IPS-18c (cell line): ENCODE measurements at regions not wholly inside any gene's neighbourhood (a gene's known extent, or its start where the extent isn't known, plus 50 kb on each side); places are given as distances from the start of the nearest gene placed in this dataset.

ENCODE experiments used
- H3K4me3 ChIP-seq: 2 replicates; pipeline ENCODE4 v1.7.0; 2013; ENCODE audit warnings: low read depth, mild to moderate bottlenecking, low read length, moderate library complexity; ENCODE audit not compliant: insufficient read depth
- H3K9me3 ChIP-seq: one replicate; pipeline ENCODE4 v1.6.1; 2013; ENCODE audit warnings: mild to moderate bottlenecking, low read length, moderate library complexity; ENCODE audit not compliant: control insufficient read depth, insufficient read depth

GRCh38 chr2:136613096-136613495 is 152.2 kb upstream of the THSD7B start:
- H3K4me3 ChIP-seq: no peak overlapping the region
- H3K9me3 ChIP-seq: peaks cover 3% of the 10 kb centered on the region

GRCh38 chr2:136612079-136612478 is 153.3 kb upstream of the THSD7B start:
- Histone ChIP-seq H3K4me3 (no peak overlapping the region), H3K9me3 (peaks cover 3% of the 10 kb centered on the region)

- H3K9me3 ChIP-seq: peaks cover 3% of the 10 kb centered on the region
These were observed 153.9 kb upstream of the THSD7B start for GRCh38 chr2:136611451-136611850.

GRCh38 chr2:136582628-136583205 is 182.6 kb upstream of the THSD7B start:
- no peak overlapping the region for H3K4me3 ChIP-seq
- no peaks in the 10 kb centered on the region for H3K9me3 ChIP-seq

More at GRCh38 chr2:136611451-136611850, 153.9 kb upstream of the THSD7B start:
- no peak overlapping the region for H3K4me3 ChIP-seq

GRCh38 chr2:136572335-136572734 is 193.0 kb upstream of the THSD7B start:
- Histone ChIP-seq H3K9me3 (no peaks in the 10 kb centered on the region), H3K4me3 (no peak overlapping the region)

GRCh38 chr2:136557203-136557602 is 208.1 kb upstream of the THSD7B start:
- no peak overlapping the region for H3K4me3 ChIP-seq
- no peaks in the 10 kb centered on the region for H3K9me3 ChIP-seq

- peaks cover 2% of the 10 kb centered on the region for H3K9me3 ChIP-seq
- no peak overlapping the region for H3K4me3 ChIP-seq
These were observed 215.2 kb upstream of the THSD7B start for GRCh38 chr2:136550181-136550580.

- no peaks in the 10 kb centered on the region for H3K9me3 ChIP-seq
- no peak overlapping the region for H3K4me3 ChIP-seq
These were observed 226.0 kb upstream of the THSD7B start for GRCh38 chr2:136539355-136539754.

- H3K4me3 ChIP-seq: no peak overlapping the region
- H3K9me3 ChIP-seq: no peaks in the 10 kb centered on the region
These were observed 226.9 kb upstream of the THSD7B start for GRCh38 chr2:136538489-136538888.

- H3K4me3 ChIP-seq: no peak overlapping the region
- no peaks in the 10 kb centered on the region for H3K9me3 ChIP-seq
These were observed 230.5 kb upstream of the THSD7B start for GRCh38 chr2:136534811-136535210.

- Histone ChIP-seq H3K4me3 (no peak overlapping the region), H3K9me3 (no peaks in the 10 kb centered on the region)
These were observed 233.2 kb upstream of the THSD7B start for GRCh38 chr2:136532171-136532570.

- Histone ChIP-seq H3K9me3 (no peaks in the 10 kb centered on the region), H3K4me3 (no peak overlapping the region)
These were observed 233.6 kb upstream of the THSD7B start for GRCh38 chr2:136531731-136532130.

GRCh38 chr2:136530146-136530545 is 235.2 kb upstream of the THSD7B start:
- no peak overlapping the region for H3K4me3 ChIP-seq
- H3K9me3 ChIP-seq: no peaks in the 10 kb centered on the region

- Histone ChIP-seq H3K4me3 (no peak overlapping the region), H3K9me3 (no peaks in the 10 kb centered on the region)
These were observed 237.8 kb upstream of the THSD7B start for GRCh38 chr2:136527560-136527959.

- Histone ChIP-seq H3K4me3 (no peak overlapping the region), H3K9me3 (no peaks in the 10 kb centered on the region)
These were observed 242.6 kb upstream of the THSD7B start for GRCh38 chr2:136522724-136523123.

GRCh38 chr2:136517716-136518115 is 247.6 kb upstream of the THSD7B start:
- H3K4me3 ChIP-seq: no peak overlapping the region
- H3K9me3 ChIP-seq: no peaks in the 10 kb centered on the region

GRCh38 chr2:136510244-136510643 is 255.1 kb upstream of the THSD7B start:
- Histone ChIP-seq H3K9me3 (no peaks in the 10 kb centered on the region), H3K4me3 (no peak overlapping the region; the same call in 1 of the 2 replicates)

- Histone ChIP-seq H3K4me3 (no peak overlapping the region), H3K9me3 (no peaks in the 10 kb centered on the region)
These were observed 259.9 kb upstream of the THSD7B start for GRCh38 chr2:136505462-136505861.

- Histone ChIP-seq H3K4me3 (no peak overlapping the region), H3K9me3 (no peaks in the 10 kb centered on the region)
These were observed 262.7 kb upstream of the THSD7B start for GRCh38 chr2:136502660-136503059.
